Fibroblast of skin of left quadriceps (primary cell): ENCODE measurements at regions not wholly inside any gene's neighbourhood (a gene's known extent, or its start where the extent isn't known, plus 50 kb on each side); places are given as distances from the start of the nearest gene placed in this dataset.
"Not testable (repeated sequence)": the region's sequence is repeated elsewhere in the genome, so short reads cannot be mapped to it uniquely, and the experiment has no call there.

Experiments
- DNase-seq, 2 experiments: peaks; one replicate each; pipeline ENCODE4 v3.0.0-alpha.2; 2013; ENCODE audit warnings: low read depth in 2 of 2

- no peak for DNase-seq
These were observed 115.8 kb upstream of the FBXL7 start for GRCh38 chr5:15384176-15384575.

- DNase-seq, result no peak
These were observed 116.5 kb upstream of the FBXL7 start for GRCh38 chr5:15383469-15383868.

GRCh38 chr5:15383021-15383420 lies 117.0 kb upstream of the FBXL7 start:
- DNase-seq, result no peak

- no peak for DNase-seq
These were observed 122.2 kb upstream of the FBXL7 start for GRCh38 chr5:15377573-15378340.

- DNase-seq, result no peak
These were observed 123.2 kb upstream of the FBXL7 start for GRCh38 chr5:15376803-15377202.

GRCh38 chr5:15376088-15376487 lies 123.9 kb upstream of the FBXL7 start:
- no peak for DNase-seq

- no peak for DNase-seq
These were observed 124.4 kb upstream of the FBXL7 start for GRCh38 chr5:15375559-15375958.

- no peak for DNase-seq
These were observed 125.1 kb upstream of the FBXL7 start for GRCh38 chr5:15374886-15375285.

GRCh38 chr5:15373151-15373550 lies 126.8 kb upstream of the FBXL7 start:
- no peak for DNase-seq

GRCh38 chr5:15371184-15371583 lies 128.8 kb upstream of the FBXL7 start:
- DNase-seq, result no peak

GRCh38 chr5:15368835-15369234 lies 131.1 kb upstream of the FBXL7 start:
- no peak for DNase-seq

- no peak for DNase-seq
These were observed 132.5 kb upstream of the FBXL7 start for GRCh38 chr5:15367489-15367888.

GRCh38 chr5:15366676-15367391 lies 133.1 kb upstream of the FBXL7 start:
- DNase-seq, result no peak

- DNase-seq, result peak; percentile 20 to 27
These were observed 134.9 kb upstream of the FBXL7 start for GRCh38 chr5:15365070-15365469.

GRCh38 chr5:15363601-15364000 lies 136.4 kb upstream of the FBXL7 start:
- DNase-seq, result no peak

GRCh38 chr5:15357092-15357453 lies 142.9 kb upstream of the FBXL7 start:
- DNase-seq, result not testable (repeated sequence)

- not testable (repeated sequence) for DNase-seq
These were observed 143.5 kb upstream of the FBXL7 start for GRCh38 chr5:15356308-15357091.

GRCh38 chr5:15354021-15354420 lies 146.0 kb upstream of the FBXL7 start:
- DNase-seq, result peak; percentile 88 to 89

- no peak for DNase-seq
These were observed 146.8 kb upstream of the FBXL7 start for GRCh38 chr5:15353086-15353645.

- no peak for DNase-seq
These were observed 149.4 kb upstream of the FBXL7 start for GRCh38 chr5:15350614-15351013.

GRCh38 chr5:15346738-15347137 lies 153.2 kb upstream of the FBXL7 start:
- no peak for DNase-seq

GRCh38 chr5:15344954-15345353 lies 155.0 kb upstream of the FBXL7 start:
- DNase-seq, result no peak
